ENCODE measurements at regions not wholly inside any gene's neighbourhood (a gene's known extent, or its start where the extent isn't known, plus 50 kb on each side); places are given as distances from the start of the nearest gene placed in this dataset.

DNA sequence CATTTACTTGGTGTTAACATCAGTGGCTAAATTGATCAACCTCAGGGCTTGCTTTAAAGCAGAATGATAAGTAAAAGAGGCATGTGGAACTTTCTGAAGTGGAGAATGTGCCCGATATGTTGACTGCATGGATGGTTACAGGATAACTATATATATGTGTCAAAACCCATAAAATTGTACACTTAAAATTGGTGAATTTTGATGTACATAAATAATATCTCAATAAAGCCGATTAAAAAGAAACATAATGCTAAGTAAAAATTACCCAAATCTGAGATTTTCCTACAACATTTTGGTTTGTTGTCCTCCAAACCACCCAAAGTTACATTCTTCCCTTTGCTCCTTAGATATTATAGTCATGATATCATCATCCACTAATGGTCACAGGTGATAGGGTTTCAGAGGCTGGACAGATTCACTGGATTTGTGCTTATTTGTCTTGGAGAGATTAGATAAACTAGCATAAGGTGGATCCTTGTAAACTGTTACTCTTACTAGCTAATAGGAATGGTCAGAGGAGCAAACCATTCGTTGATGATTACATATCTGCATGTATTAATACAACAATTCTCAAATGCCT lies 119.7 kb upstream of the RPS23 start:
- DNase-seq (ENCODE audit: low read depth, low spot score) = no peak
- Mint-ChIP-seq H3K36me3 (ENCODE audit: low read depth) (no peaks in the 10 kb centered on the region), H3K4me1 (peaks cover 4% of the 10 kb centered on the region), H3K27me3 (ENCODE audit: low read depth) (no peaks in the 10 kb centered on the region), H3K9me3 (peaks cover 5% of the 10 kb centered on the region), H3K27ac (ENCODE audit: unreplicated experiment) (no peak overlapping the region), H3K4me3 (no peak overlapping the region)
- TF ChIP-seq, protein P1, sequence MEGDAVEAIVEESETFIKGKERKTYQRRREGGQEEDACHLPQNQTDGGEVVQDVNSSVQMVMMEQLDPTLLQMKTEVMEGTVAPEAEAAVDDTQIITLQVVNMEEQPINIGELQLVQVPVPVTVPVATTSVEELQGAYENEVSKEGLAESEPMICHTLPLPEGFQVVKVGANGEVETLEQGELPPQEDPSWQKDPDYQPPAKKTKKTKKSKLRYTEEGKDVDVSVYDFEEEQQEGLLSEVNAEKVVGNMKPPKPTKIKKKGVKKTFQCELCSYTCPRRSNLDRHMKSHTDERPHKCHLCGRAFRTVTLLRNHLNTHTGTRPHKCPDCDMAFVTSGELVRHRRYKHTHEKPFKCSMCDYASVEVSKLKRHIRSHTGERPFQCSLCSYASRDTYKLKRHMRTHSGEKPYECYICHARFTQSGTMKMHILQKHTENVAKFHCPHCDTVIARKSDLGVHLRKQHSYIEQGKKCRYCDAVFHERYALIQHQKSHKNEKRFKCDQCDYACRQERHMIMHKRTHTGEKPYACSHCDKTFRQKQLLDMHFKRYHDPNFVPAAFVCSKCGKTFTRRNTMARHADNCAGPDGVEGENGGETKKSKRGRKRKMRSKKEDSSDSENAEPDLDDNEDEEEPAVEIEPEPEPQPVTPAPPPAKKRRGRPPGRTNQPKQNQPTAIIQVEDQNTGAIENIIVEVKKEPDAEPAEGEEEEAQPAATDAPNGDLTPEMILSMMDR (conservative IDR thresholded peaks at IDR 0.05) = no peak

DNA sequence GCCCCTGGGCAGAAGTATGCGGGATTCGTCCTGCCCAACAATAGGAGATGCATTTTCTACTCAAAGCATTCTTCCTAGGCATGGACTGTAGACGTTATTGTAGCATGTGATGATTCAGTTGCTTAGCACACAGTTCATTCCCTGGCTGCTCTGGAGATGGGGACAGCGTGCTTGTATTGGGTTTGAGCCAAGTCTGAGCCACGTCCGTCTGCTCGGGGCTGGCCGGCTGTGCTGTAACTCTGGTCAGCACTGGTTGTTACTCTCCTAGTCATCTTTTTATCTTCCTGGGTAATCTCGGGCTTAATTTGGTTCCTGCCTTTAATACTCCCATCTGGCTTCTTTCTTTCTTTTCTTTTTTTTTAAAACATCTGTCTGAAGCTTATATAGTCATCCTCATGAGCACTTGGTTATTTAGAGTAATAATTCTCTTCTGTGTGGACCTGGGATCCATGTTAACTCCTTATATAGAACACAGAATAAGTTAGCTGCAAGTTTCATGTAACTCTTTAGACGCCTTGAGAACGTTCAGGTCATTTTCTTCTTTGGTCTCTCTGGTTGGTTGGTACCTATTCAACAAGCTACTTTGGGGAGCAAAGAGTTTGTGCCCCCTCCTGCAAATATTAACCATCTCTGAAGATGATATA lies 118.8 kb upstream of the RPS23 start:
- no peak for DNase-seq (ENCODE audit: low read depth, low spot score)
- TF ChIP-seq, protein P1 (conservative IDR thresholded peaks at IDR 0.05) = no peak
- Mint-ChIP-seq H3K4me3 (no peak overlapping the region), H3K9me3 (peaks cover 5% of the 10 kb centered on the region), H3K27me3 (ENCODE audit: low read depth) (no peaks in the 10 kb centered on the region), H3K4me1 (peaks cover 4% of the 10 kb centered on the region), H3K27ac (ENCODE audit: unreplicated experiment) (no peak overlapping the region), H3K36me3 (ENCODE audit: low read depth) (no peaks in the 10 kb centered on the region)

DNA sequence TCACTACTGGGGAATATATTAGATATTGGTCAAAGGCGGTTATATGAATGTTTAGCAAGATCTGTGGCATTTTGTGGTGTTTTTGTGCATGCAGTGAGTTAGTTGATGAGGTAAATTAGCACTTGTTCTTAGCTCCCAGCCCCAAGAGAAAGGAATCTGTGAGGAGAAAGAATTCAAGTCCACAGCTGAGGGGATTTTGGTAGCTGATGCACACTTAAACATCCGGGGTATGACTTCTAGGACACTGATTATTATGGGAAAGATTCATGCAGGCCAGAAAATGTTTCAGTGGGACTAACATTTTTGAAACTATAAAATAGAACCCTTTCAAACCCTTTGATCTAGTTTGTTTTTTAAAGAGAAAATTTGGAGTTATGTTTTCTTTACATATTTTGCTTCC lies 118.2 kb upstream of the RPS23 start:
- H3K36me3 Mint-ChIP-seq (ENCODE audit: low read depth) = no peaks in the 10 kb centered on the region

DNA sequence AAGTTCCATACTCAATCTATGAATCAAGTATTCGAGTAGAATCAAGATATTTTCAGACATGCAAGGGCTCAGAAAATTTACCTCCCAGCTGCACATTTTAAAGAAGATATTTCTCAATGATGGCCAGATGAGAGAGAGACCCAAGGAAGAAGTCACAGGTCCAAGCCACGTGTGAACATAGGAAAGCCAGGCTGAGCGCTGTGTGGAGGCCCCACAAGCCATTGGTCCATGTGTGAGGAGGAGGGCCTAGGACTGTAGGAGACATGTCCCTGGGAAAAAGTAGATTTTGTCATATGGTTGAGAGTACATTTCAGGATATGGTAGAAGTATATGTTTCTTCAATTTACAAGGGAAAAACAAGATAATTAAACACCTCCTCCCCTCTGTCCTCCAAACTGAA lies 115.8 kb upstream of the RPS23 start:
- no peaks in the 10 kb centered on the region for H3K27me3 Mint-ChIP-seq (ENCODE audit: low read depth)
- no peak overlapping the region for H3K27ac Mint-ChIP-seq (ENCODE audit: unreplicated experiment)
- peaks cover 4% of the 10 kb centered on the region for H3K4me1 Mint-ChIP-seq
- no peak for DNase-seq (ENCODE audit: low read depth, low spot score)
- no peak overlapping the region for H3K4me3 Mint-ChIP-seq
- H3K9me3 Mint-ChIP-seq = peaks cover 7% of the 10 kb centered on the region
- TF ChIP-seq, protein P1 (conservative IDR thresholded peaks at IDR 0.05) = no peak
- H3K36me3 Mint-ChIP-seq (ENCODE audit: low read depth) = no peaks in the 10 kb centered on the region

More for the DNA sequence above, 118.2 kb upstream of the RPS23 start:
- Mint-ChIP-seq H3K9me3 (peaks cover 5% of the 10 kb centered on the region), H3K4me1 (peaks cover 4% of the 10 kb centered on the region), H3K27ac (ENCODE audit: unreplicated experiment) (no peak overlapping the region), H3K27me3 (ENCODE audit: low read depth) (no peaks in the 10 kb centered on the region), H3K4me3 (no peak overlapping the region)
- no peak for DNase-seq (ENCODE audit: low read depth, low spot score)
- TF ChIP-seq, protein P1 (conservative IDR thresholded peaks at IDR 0.05) = no peak

DNA sequence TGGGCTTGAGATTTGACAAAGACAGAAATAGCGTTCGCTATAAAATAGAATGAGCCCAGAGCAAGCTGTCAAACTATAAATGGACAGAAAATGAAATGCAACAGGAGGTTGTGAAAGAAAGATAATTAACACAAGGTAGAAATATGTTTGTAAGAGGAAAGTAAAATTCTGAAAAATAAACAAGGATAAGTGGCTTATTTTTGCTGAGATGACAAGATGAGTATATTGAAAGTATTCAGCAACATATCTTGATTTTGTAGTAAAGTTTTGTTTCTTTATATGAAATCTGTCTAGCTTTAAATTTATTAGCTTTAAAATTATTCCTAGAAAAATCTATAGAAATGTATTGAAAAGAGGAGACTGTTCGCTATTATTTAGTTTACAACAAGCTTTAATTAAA lies 111.9 kb upstream of the RPS23 start:
- Mint-ChIP-seq H3K36me3 (ENCODE audit: low read depth) (no peaks in the 10 kb centered on the region), H3K9me3 (peaks cover 7% of the 10 kb centered on the region), H3K4me3 (no peak overlapping the region), H3K27me3 (ENCODE audit: low read depth) (no peaks in the 10 kb centered on the region), H3K27ac (ENCODE audit: unreplicated experiment) (no peak overlapping the region), H3K4me1 (peaks cover 11% of the 10 kb centered on the region)
- DNase-seq (ENCODE audit: low read depth, low spot score) = no peak
- TF ChIP-seq, protein P1 (conservative IDR thresholded peaks at IDR 0.05) = no peak

All from neural crest cell (in vitro differentiated cells).